DOHH2 (cell line): ENCODE measurements at regions not wholly inside any gene's neighbourhood (a gene's known extent, or its start where the extent isn't known, plus 50 kb on each side); places are given as distances from the start of the nearest gene placed in this dataset.

Experiments used
- H3F3A ChIP-seq: fragments of 200-600 bp; sonication (generic), shearing (Covaris generic); 2 replicates; pipeline ENCODE4 v1.6.0; 2016; ENCODE audit warnings: antibody characterized with exemption, mild to moderate bottlenecking; ENCODE audit not compliant: control insufficient read depth, insufficient read depth
- H3K27ac ChIP-seq: fragments of 200-600 bp; sonication (generic); 2 replicates; pipeline ENCODE4 v1.5.1; 2014; ENCODE audit warnings: low read depth, mild to moderate bottlenecking, low read length, moderate library complexity
- H3K27me3 ChIP-seq: fragments of 200-600 bp; sonication (generic); 2 replicates; pipeline ENCODE4 v1.6.1; 2014; ENCODE audit warnings: mild to moderate bottlenecking, low read length, mixed read lengths; ENCODE audit not compliant: control insufficient read depth
- H3K36me3 ChIP-seq: fragments of 200-600 bp; sonication (generic); 2 replicates; pipeline ENCODE4 v1.6.1; 2014; ENCODE audit warnings: mild to moderate bottlenecking, low read length, moderate library complexity, mixed read lengths; ENCODE audit not compliant: control insufficient read depth
- H3K4me1 ChIP-seq: fragments of 200-600 bp; sonication (generic); 2 replicates; pipeline ENCODE4 v1.6.1; 2014; ENCODE audit warnings: mild to moderate bottlenecking, low read length, mixed read lengths; ENCODE audit not compliant: control insufficient read depth
- H3K4me2 ChIP-seq: fragments of 200-600 bp; sonication (generic); 2 replicates; pipeline ENCODE4 v1.6.0; 2014; ENCODE audit warnings: mild to moderate bottlenecking, low read length, moderate library complexity
- H3K4me3 ChIP-seq: fragments of 200-600 bp; sonication (generic); 2 replicates; pipeline ENCODE4 v1.5.1; 2014; ENCODE audit warnings: mild to moderate bottlenecking, low read length, mixed read lengths
- H3K79me2 ChIP-seq: fragments of 200-600 bp; sonication (generic); 2 replicates; pipeline ENCODE4 v1.6.1; 2014; ENCODE audit warnings: mild to moderate bottlenecking, low read length, mixed read lengths; ENCODE audit not compliant: control insufficient read depth
- H3K9me2 ChIP-seq: fragments of 200-600 bp; sonication (generic); replicated peaks from 2 replicates; pipeline ENCODE4 v1.6.1; 2014; ENCODE audit warnings: mild to moderate bottlenecking, low read length, mixed read lengths; ENCODE audit not compliant: control insufficient read depth
- H3K9me3 ChIP-seq: fragments of 200-600 bp; sonication (generic); 2 replicates; pipeline ENCODE4 v1.6.1; 2014; ENCODE audit warnings: antibody characterized with exemption, low read length, mixed read lengths; ENCODE audit not compliant: control insufficient read depth, insufficient read depth
- H4K20me1 ChIP-seq: fragments of 200-600 bp; sonication (generic); 2 replicates; pipeline ENCODE4 v1.6.0; 2014; ENCODE audit warnings: low read depth, mild to moderate bottlenecking, antibody characterized with exemption, low read length, moderate library complexity; ENCODE audit not compliant: control insufficient read depth, insufficient read depth
- EZH2phosphoT487 ChIP-seq: fragments of 200-600 bp; sonication (generic); IDR thresholded peaks from 2 replicates; pipeline ENCODE4 v1.6.1; 2017; ENCODE audit warnings: borderline replicate concordance, mild to moderate bottlenecking, antibody characterized with exemption, low read length, moderate library complexity, mixed read lengths
- TF ChIP-seq, protein P1 (sequence below): fragments of 200-600 bp; sonication (generic); IDR thresholded peaks from one replicate; pipeline ENCODE4 v1.5.1; 2014; ENCODE audit warnings: antibody characterized with exemption, mild to moderate bottlenecking, low read depth, low read length; ENCODE audit not compliant: poor library complexity, severe bottlenecking

DNA sequence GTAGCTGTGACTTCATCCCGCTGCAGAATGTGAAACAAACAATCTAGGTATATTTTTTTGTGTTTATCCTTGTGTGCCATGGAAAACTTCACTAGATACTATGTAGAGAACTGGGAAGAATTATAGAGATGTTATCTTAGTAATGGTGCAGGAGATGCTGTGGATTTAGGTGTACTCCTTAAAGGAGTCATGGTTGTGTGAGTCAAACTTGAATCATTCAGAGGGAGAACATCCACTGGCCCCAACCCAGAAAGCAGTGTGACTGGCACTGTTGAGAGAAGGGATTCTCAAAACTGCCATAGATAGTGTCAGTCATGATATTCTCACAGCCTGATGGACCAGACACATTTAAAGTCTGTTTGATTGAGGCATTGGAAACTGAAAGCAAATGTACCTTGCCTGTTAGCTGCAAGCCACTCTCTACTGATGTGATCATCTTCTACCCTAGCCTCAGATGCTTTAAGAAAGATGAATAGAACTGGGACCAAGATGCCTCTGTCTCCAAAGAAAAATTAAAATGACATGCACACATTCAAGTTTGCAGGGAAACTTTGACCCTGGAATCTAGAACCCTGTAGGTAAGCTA, 754.6 kb downstream of the MRPL39 start:
- no peaks in the 10 kb centered on the region for H3K36me3 ChIP-seq
- no peak overlapping the region for H3K4me2 ChIP-seq
- no peaks in the 10 kb centered on the region for H3K4me1 ChIP-seq
- H3K27ac ChIP-seq = no peak overlapping the region
- TF ChIP-seq EZH2phosphoT487 = no peak
- TF ChIP-seq, protein P1, sequence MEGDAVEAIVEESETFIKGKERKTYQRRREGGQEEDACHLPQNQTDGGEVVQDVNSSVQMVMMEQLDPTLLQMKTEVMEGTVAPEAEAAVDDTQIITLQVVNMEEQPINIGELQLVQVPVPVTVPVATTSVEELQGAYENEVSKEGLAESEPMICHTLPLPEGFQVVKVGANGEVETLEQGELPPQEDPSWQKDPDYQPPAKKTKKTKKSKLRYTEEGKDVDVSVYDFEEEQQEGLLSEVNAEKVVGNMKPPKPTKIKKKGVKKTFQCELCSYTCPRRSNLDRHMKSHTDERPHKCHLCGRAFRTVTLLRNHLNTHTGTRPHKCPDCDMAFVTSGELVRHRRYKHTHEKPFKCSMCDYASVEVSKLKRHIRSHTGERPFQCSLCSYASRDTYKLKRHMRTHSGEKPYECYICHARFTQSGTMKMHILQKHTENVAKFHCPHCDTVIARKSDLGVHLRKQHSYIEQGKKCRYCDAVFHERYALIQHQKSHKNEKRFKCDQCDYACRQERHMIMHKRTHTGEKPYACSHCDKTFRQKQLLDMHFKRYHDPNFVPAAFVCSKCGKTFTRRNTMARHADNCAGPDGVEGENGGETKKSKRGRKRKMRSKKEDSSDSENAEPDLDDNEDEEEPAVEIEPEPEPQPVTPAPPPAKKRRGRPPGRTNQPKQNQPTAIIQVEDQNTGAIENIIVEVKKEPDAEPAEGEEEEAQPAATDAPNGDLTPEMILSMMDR = no peak
- no peak overlapping the region for H3K4me3 ChIP-seq
- no peaks in the 10 kb centered on the region for H3F3A ChIP-seq
- no peaks in the 10 kb centered on the region for H4K20me1 ChIP-seq
- no peaks in the 10 kb centered on the region for H3K9me2 ChIP-seq
- H3K27me3 ChIP-seq = no peaks in the 10 kb centered on the region
- H3K79me2 ChIP-seq = no peaks in the 10 kb centered on the region
- H3K9me3 ChIP-seq = no peaks in the 10 kb centered on the region

DNA sequence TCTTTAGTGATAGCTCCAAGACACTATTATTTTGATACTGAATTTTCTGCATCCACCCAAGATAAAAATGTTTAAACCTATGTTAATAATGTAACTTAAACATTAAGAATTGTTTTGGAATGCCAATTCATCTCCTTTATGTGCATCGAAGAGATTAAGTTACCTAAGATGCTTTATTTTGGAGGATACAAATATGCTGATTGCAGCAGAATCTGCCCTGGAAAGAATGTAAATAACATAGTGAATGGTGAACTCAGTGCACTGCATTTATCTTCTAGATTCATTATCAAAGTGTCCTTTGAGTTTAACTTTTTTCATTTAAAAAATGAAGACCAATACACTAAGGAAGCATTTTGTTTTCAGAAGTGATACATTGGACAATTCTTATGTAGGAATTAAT, 757.2 kb downstream of the MRPL39 start:
- H3F3A ChIP-seq = no peaks in the 10 kb centered on the region
- H3K4me1 ChIP-seq = no peaks in the 10 kb centered on the region
- H3K27ac ChIP-seq = no peak overlapping the region
- H3K9me3 ChIP-seq = no peaks in the 10 kb centered on the region
- H3K4me3 ChIP-seq = no peak overlapping the region
- H3K9me2 ChIP-seq = no peaks in the 10 kb centered on the region
- H3K4me2 ChIP-seq = no peak overlapping the region
- H3K79me2 ChIP-seq = no peaks in the 10 kb centered on the region
- H3K27me3 ChIP-seq = no peaks in the 10 kb centered on the region
- no peaks in the 10 kb centered on the region for H3K36me3 ChIP-seq
- H4K20me1 ChIP-seq = no peaks in the 10 kb centered on the region
- TF ChIP-seq, protein P1 = no peak
- TF ChIP-seq EZH2phosphoT487 = no peak

DNA sequence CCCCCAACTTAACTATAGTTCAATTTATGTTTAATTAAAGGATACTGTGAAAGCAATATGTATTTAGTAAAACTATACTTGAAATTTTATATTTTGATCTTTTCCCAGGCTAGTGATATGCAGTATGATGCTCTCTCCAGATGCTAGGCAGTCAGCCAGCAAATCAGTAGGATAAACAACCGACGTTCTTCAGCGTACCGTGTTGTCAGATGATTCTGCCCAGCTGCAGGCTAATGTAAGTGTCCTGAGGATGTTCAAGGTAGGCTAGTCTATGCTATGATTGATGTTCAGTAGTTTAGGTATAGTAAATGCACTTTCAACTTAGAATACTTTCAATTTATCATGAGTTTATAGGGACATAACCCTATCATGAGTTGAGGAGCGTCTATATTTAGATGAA, 762.6 kb downstream of the MRPL39 start:
- Histone ChIP-seq H3K4me1 (no peaks in the 10 kb centered on the region), H3K4me2 (no peak overlapping the region), H3K9me3 (no peaks in the 10 kb centered on the region), H4K20me1 (no peaks in the 10 kb centered on the region), H3K27me3 (no peaks in the 10 kb centered on the region), H3F3A (no peaks in the 10 kb centered on the region), H3K27ac (no peak overlapping the region), H3K36me3 (no peaks in the 10 kb centered on the region), H3K9me2 (no peaks in the 10 kb centered on the region), H3K79me2 (no peaks in the 10 kb centered on the region), H3K4me3 (no peak overlapping the region)
- no peak for TF ChIP-seq EZH2phosphoT487
- TF ChIP-seq, protein P1 = no peak
